HCT116 (cell line): ENCODE measurements at regions not wholly inside any gene's neighbourhood (a gene's known extent, or its start where the extent isn't known, plus 50 kb on each side); places are given as distances from the start of the nearest gene placed in this dataset.

Experiments used
- ATAC-seq: fragments of 200-7000 bp; cut with Tn5 transposase; 2 replicates; pipeline ENCODE4 v1.9.1; 2020; ENCODE audit warnings: mild to moderate bottlenecking, moderate library complexity
- BruUV-seq: library from RNA; stranded (reverse); fragments of 400-500 nt; replicated peaks from 2 replicates; lab custom pipeline; 2021; lab: Mats Ljungman, UMichigan
- CTCF ChIA-PET: fragments of 300-600 bp; sonication (Branson Sonifier 250); formaldehyde crosslinking; loops from one replicate; lab custom pipeline; 2021; ENCODE audit warnings: antibody characterized with exemption; lab: Charles Lee
- POLR2A ChIA-PET: fragments of 300-600, 350-600 bp; sonication (Branson Sonifier 250); formaldehyde crosslinking; loops from one replicate; lab custom pipeline; 2021; ENCODE audit warnings: antibody characterized with exemption; lab: Charles Lee
- RAD21 ChIA-PET, 2 experiments: fragments of 300-600 bp; sonication (Branson Sonifier 250); formaldehyde crosslinking; loops; one replicate each; lab custom pipeline; 2023; ENCODE audit warnings: low total read pairs in 2 of 2; ENCODE audit not compliant: uncharacterized antibody in 2 of 2, unreplicated experiment in 2 of 2, low non-redundant PET in 1 of 2; lab: Charles Lee
- DNase-seq: peaks from one replicate; pipeline ENCODE4 v3.0.0-alpha.2; 2010; ENCODE audit warnings: low read depth, low spot score
- H2AFZ ChIP-seq: fragments of 200-600 bp; shearing (Covaris generic), sonication (generic); 2 replicates; pipeline ENCODE4 v1.6.1; 2017; ENCODE audit warnings: low read depth, mixed run types, mixed read lengths, antibody characterized with exemption, low read length; ENCODE audit not compliant: poor library complexity, severe bottlenecking
- H3K27ac ChIP-seq: 2 replicates; pipeline ENCODE4 v1.5.1; 2012; ENCODE audit warnings: low read depth, low read length
- H3K27me3 ChIP-seq: fragments of 200-600 bp; sonication (generic); 2 replicates; pipeline ENCODE4 v1.6.1; 2016; ENCODE audit warnings: mixed run types, low read length, mixed read lengths; ENCODE audit not compliant: insufficient read depth
- H3K36me3 ChIP-seq, 2 experiments: fragments of 200-500 bp in 1 of 2; fragments of 200-600 bp in 1 of 2; sonication (Bioruptor generic) in 1 of 2; sonication (generic) in 1 of 2; 2 replicates each; pipeline versions ENCODE4 v1.5.1 to v1.6.1; 2014 to 2016; ENCODE audit warnings: low read length in 2 of 2, inconsistent platforms in 1 of 2, mixed read lengths in 1 of 2, mixed run types in 1 of 2; ENCODE audit not compliant: insufficient read depth in 2 of 2, control insufficient read depth in 1 of 2
- H3K4me1 ChIP-seq, 2 experiments: fragments of 200-600 bp in 1 of 2; sonication (generic) in 1 of 2; 2 replicates each; pipeline versions ENCODE4 v1.5.1 to v1.6.1; 2012 to 2017; ENCODE audit warnings: low read length in 2 of 2, inconsistent platforms in 1 of 2, mild to moderate bottlenecking in 1 of 2, mixed read lengths in 1 of 2, mixed run types in 1 of 2, moderate library complexity in 1 of 2; ENCODE audit not compliant: insufficient read depth in 2 of 2, control insufficient read depth in 1 of 2
- H3K4me2 ChIP-seq: fragments of 200-600 bp; sonication (generic); 2 replicates; pipeline ENCODE4 v1.6.1; 2017; ENCODE audit warnings: mixed run types, low read length, mixed read lengths
- H3K4me3 ChIP-seq, 2 experiments: fragments of 200-600 bp in 1 of 2; sonication (generic) in 1 of 2; replicated peaks in 1 of 2; 2 replicates each; pipeline ENCODE4 v1.5.1; 2011 to 2016; ENCODE audit warnings: low read length in 2 of 2, control low read depth in 1 of 2, low read depth in 1 of 2, mild to moderate bottlenecking in 1 of 2, mixed read lengths in 1 of 2, mixed run types in 1 of 2
- H3K79me2 ChIP-seq: fragments of 200-600 bp; sonication (generic); 2 replicates; pipeline ENCODE4 v1.6.1; 2017; ENCODE audit warnings: mild to moderate bottlenecking, mixed run types, low read length, moderate library complexity, mixed read lengths; ENCODE audit not compliant: insufficient read depth
- H3K9ac ChIP-seq: fragments of 200-600 bp; sonication (generic); 2 replicates; pipeline ENCODE4 v1.6.1; 2016; ENCODE audit warnings: low read length, mixed read lengths
- H3K9me2 ChIP-seq: fragments of 200-600 bp; sonication (generic), shearing (Covaris generic); 2 replicates; pipeline ENCODE4 v1.6.1; 2017; ENCODE audit warnings: mixed run types, mild to moderate bottlenecking, moderate library complexity; ENCODE audit not compliant: insufficient read depth
- H3K9me3 ChIP-seq, 2 experiments: fragments of 200-500 bp in 1 of 2; fragments of 200-600 bp in 1 of 2; sonication (Bioruptor generic) in 1 of 2; sonication (generic) in 1 of 2; 2 replicates each; pipeline ENCODE4 v1.6.1; 2014 to 2017; ENCODE audit warnings: low read length in 2 of 2, mixed read lengths in 2 of 2, inconsistent platforms in 1 of 2, low read depth in 1 of 2, mild to moderate bottlenecking in 1 of 2, mixed run types in 1 of 2, moderate library complexity in 1 of 2; ENCODE audit not compliant: control insufficient read depth in 1 of 2, insufficient read depth in 1 of 2
- H4K20me1 ChIP-seq: fragments of 200-600 bp; sonication (generic), shearing (Covaris generic); 2 replicates; pipeline ENCODE4 v1.6.1; 2017; ENCODE audit warnings: mixed run types, mild to moderate bottlenecking, moderate library complexity; ENCODE audit not compliant: insufficient read depth
- CBX3 ChIP-seq: IDR thresholded peaks from 2 replicates; pipeline ENCODE4 v1.6.1; 2012; ENCODE audit warnings: low read depth
- CEBPB ChIP-seq: IDR thresholded peaks from 2 replicates; pipeline ENCODE4 v1.6.1; 2012; ENCODE audit warnings: low read depth
- EGR1 ChIP-seq: IDR thresholded peaks from 2 replicates; pipeline ENCODE4 v1.6.1; 2012; ENCODE audit warnings: low read depth
- EZH2phosphoT487 ChIP-seq: fragments of 200-600 bp; IDR thresholded peaks from 2 replicates; pipeline ENCODE4 v1.6.1; 2018; ENCODE audit warnings: antibody characterized with exemption, borderline replicate concordance
- POLR2A ChIP-seq: IDR thresholded peaks from 2 replicates; pipeline ENCODE4 v1.7.0; 2011; ENCODE audit warnings: borderline replicate concordance; ENCODE audit not compliant: insufficient read depth, insufficient read length; ENCODE audit errors: extremely low read depth
- SRF ChIP-seq: IDR thresholded peaks from 2 replicates; pipeline ENCODE4 v1.6.1; 2012; ENCODE audit warnings: low read depth
- ZFX ChIP-seq: fragments of 450-650 bp; IDR thresholded peaks from 2 replicates; pipeline ENCODE4 v1.6.1; 2017
- ZNF274 ChIP-seq: fragments of 200-500 bp; sonication (Bioruptor generic); IDR thresholded peaks from 2 replicates; pipeline ENCODE4 v1.6.1; 2014; ENCODE audit warnings: mild to moderate bottlenecking, low read depth, low read length, inconsistent platforms
- intact Hi-C: fragments of 100-400 bp; cut with micrococcal nuclease; formaldehyde crosslinking; loops from 2 replicates; pipeline ENCODE4 v1.10.0; 2022
- TF ChIP-seq, protein P1 (sequence below): IDR thresholded peaks from 2 replicates; pipeline ENCODE4 v1.6.1; 2012
- TF ChIP-seq, protein P2 (sequence below): IDR thresholded peaks from 2 replicates; pipeline ENCODE4 v1.6.1; 2012; ENCODE audit warnings: low read depth

DNA sequence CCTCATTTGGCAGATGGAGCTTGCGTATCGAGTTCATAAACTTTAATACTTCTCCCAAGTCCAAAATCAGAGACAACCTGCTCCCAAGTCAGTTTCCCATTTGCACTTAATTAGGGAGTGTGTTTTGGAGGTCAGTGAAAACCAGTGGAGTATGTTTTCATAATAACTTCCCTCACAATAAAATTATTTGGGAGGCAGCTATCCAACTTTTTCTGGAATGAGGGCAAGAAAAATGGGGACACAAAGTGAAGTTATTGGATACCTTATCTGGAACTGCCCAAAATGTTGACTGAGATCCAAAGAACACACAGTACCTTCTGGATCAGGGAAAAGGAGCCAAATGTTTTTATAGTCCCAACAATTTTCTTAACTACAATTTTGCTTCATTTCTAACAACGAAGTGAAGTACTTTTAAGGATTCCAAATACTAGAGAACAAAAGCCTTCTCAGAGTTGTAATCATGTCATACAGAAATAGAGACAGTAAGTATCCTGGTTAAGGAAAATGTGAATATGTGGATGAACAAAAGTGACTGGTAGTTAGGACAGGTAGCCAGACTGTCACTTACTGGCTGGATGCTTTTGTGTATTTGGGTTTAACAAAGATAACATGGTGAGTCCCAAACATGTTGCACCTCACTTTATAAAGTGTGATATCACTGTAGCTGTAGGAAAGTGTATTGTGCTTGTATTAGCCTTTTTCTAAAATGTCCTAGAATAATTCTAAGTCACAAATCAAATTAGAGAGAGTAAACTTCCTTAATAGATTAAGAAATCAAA is 325.0 kb downstream of the HLX start:
- TF ChIP-seq, protein P1, sequence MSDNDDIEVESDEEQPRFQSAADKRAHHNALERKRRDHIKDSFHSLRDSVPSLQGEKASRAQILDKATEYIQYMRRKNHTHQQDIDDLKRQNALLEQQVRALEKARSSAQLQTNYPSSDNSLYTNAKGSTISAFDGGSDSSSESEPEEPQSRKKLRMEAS = no peak
- TF ChIP-seq ZFX = no peak
- TF ChIP-seq EGR1 = no peak
- TF ChIP-seq ZNF274 = no peak
- no peak for TF ChIP-seq POLR2A
- TF ChIP-seq, protein P2, sequence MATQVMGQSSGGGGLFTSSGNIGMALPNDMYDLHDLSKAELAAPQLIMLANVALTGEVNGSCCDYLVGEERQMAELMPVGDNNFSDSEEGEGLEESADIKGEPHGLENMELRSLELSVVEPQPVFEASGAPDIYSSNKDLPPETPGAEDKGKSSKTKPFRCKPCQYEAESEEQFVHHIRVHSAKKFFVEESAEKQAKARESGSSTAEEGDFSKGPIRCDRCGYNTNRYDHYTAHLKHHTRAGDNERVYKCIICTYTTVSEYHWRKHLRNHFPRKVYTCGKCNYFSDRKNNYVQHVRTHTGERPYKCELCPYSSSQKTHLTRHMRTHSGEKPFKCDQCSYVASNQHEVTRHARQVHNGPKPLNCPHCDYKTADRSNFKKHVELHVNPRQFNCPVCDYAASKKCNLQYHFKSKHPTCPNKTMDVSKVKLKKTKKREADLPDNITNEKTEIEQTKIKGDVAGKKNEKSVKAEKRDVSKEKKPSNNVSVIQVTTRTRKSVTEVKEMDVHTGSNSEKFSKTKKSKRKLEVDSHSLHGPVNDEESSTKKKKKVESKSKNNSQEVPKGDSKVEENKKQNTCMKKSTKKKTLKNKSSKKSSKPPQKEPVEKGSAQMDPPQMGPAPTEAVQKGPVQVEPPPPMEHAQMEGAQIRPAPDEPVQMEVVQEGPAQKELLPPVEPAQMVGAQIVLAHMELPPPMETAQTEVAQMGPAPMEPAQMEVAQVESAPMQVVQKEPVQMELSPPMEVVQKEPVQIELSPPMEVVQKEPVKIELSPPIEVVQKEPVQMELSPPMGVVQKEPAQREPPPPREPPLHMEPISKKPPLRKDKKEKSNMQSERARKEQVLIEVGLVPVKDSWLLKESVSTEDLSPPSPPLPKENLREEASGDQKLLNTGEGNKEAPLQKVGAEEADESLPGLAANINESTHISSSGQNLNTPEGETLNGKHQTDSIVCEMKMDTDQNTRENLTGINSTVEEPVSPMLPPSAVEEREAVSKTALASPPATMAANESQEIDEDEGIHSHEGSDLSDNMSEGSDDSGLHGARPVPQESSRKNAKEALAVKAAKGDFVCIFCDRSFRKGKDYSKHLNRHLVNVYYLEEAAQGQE = no peak
- TF ChIP-seq CEBPB = no peak
- no peak for TF ChIP-seq CBX3
- TF ChIP-seq SRF = no peak
- TF ChIP-seq EZH2phosphoT487 = no peak
- TF ChIP-seq, all 23 proteins: peak for 0
- no peaks in the 10 kb centered on the region for H3K4me1 ChIP-seq
- H3K4me3 ChIP-seq = no peak overlapping the region
- no peak overlapping the region for H3K4me2 ChIP-seq
- ChIA-PET RAD21 (interaction anchor here (0.8 to 1.0 kb wide), 2 partner anchors 305 to 394 kb away, joined by 3 read pairs; no protein-coding TSS in a partner anchor), POLR2A (no interaction called here), CTCF (interaction anchor here (1.1 to 2.3 kb wide), 15 partner anchors 13 to 394 kb away, joined by 3 to 16 read pairs (median 4); partner anchors contain the start of gene HLX)
- no peaks in the 10 kb centered on the region for H3K9me2 ChIP-seq
- no peaks in the 10 kb centered on the region for H4K20me1 ChIP-seq
- no peak overlapping the region for H3K27ac ChIP-seq
- H2AFZ ChIP-seq = no peak overlapping the region
- no peaks in the 10 kb centered on the region for H3K79me2 ChIP-seq
- H3K36me3 ChIP-seq = no peaks in the 10 kb centered on the region
- no peaks in the 10 kb centered on the region for H3K9me3 ChIP-seq
- DNase-seq = no peak
- H3K9ac ChIP-seq = no peak overlapping the region
- intact Hi-C loops = loop anchor here (5.0 kb wide), 1 partner anchor 392 kb away; no protein-coding TSS in a partner anchor
- no peaks in the 10 kb centered on the region for H3K27me3 ChIP-seq
- no TSS peak for BruUV-seq
- no peak for ATAC-seq
